ENCODE measurements at regions not wholly inside any gene's neighbourhood (a gene's known extent, or its start where the extent isn't known, plus 50 kb on each side); places are given as distances from the start of the nearest gene placed in this dataset.

GRCh38 chr3:95254758-95255157 is 1191.9 kb downstream of the NSUN3 start:
- TF ChIP-seq CTCF (IDR thresholded peaks at IDR 0.05; ENCODE audit: control extremely low read depth in 1 of 3, insufficient read depth in 1 of 3, low read depth in 1 of 3, low read length in 3 of 3) (no peak), TAF1 (IDR thresholded peaks at IDR 0.05; ENCODE audit: low read depth, low read length) (no peak), JUND (IDR thresholded peaks at IDR 0.05; ENCODE audit: low read length) (no peak)

Measured in H1 (cell line).